MM.1S (cell line): ENCODE measurements at regions not wholly inside any gene's neighbourhood (a gene's known extent, or its start where the extent isn't known, plus 50 kb on each side); places are given as distances from the start of the nearest gene placed in this dataset.

ENCODE experiments used
- CTCF ChIP-seq: fragments of 300-600 bp; sonication (generic); IDR thresholded peaks from 2 replicates; pipeline ENCODE4 v1.5.1; 2016; ENCODE audit warnings: antibody characterized with exemption, low read length, mixed read lengths
- EZH2 ChIP-seq: fragments of 300-600 bp; sonication (generic); optimal IDR thresholded peaks from 2 replicates; pipeline ENCODE3; 2017; ENCODE audit warnings: low read depth, mild to moderate bottlenecking, antibody characterized with exemption, low read length, mixed read lengths

- TF ChIP-seq CTCF (no peak), EZH2 (no peak)
Observed at GRCh38 chr5:3216386-3216785, 379.2 kb upstream of the IRX1 start.
